Nephron (organoid): ENCODE measurements at regions not wholly inside any gene's neighbourhood (a gene's known extent, or its start where the extent isn't known, plus 50 kb on each side); places are given as distances from the start of the nearest gene placed in this dataset.
"Not testable (repeated sequence)": the region's sequence is repeated elsewhere in the genome, so short reads cannot be mapped to it uniquely, and the experiment has no call there.

Experiments used
- H3K27ac Mint-ChIP-seq, 3 experiments: 2 replicates each; pipeline ENCODE4 v1.8.0; 2020; ENCODE audit warnings: mixed read lengths in 3 of 3, mild to moderate bottlenecking in 2 of 3, moderate library complexity in 1 of 3
- H3K27me3 Mint-ChIP-seq: 2 replicates; pipeline ENCODE4 v1.8.0; 2021; ENCODE audit warnings: low read depth, mild to moderate bottlenecking, moderate library complexity, mixed read lengths
- H3K36me3 Mint-ChIP-seq: 2 replicates; pipeline ENCODE4 v1.8.0; 2020; ENCODE audit warnings: low read depth, mixed read lengths
- H3K4me1 Mint-ChIP-seq: 2 replicates; pipeline ENCODE4 v1.8.0; 2020; ENCODE audit warnings: mixed read lengths
- H3K4me3 Mint-ChIP-seq, 3 experiments: 2 replicates each; pipeline ENCODE4 v1.8.0; 2020; ENCODE audit warnings: mild to moderate bottlenecking in 3 of 3, mixed read lengths in 3 of 3, moderate library complexity in 2 of 3
- H3K9me3 Mint-ChIP-seq: 2 replicates; pipeline ENCODE4 v1.8.0; 2020; ENCODE audit warnings: mixed read lengths
- CTCF ChIP-seq, 3 experiments: fragments of 200-600 bp; sonication (generic); IDR thresholded peaks; one replicate each; pipeline ENCODE4 v1.5.0; 2021; ENCODE audit warnings: antibody characterized with exemption in 3 of 3; ENCODE audit not compliant: unreplicated experiment in 3 of 3

DNA sequence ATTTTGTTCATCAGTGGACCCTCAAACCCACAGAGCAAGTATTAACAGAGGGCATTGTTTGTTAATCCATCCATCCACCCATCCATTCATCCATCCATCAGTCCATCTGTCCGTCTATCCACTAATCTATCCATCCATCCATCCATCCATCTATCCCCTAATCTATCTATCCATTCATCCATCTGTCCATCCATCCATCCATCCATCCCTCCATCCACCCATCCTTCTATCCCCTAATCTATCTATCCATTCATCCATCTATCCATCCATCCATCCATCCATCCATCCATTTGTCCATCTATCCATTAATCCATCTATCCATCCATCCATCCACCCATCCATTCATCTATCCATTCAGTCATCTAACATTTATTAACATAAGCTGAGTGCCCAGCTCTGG lies 307.3 kb downstream of the MIAT start:
- H3K9me3 Mint-ChIP-seq = peaks cover 11% of the 10 kb centered on the region
- no peaks in the 10 kb centered on the region for H3K36me3 Mint-ChIP-seq
- H3K27me3 Mint-ChIP-seq = peaks cover 46% of the 10 kb centered on the region
- no peaks in the 10 kb centered on the region for H3K4me1 Mint-ChIP-seq
- no peak overlapping the region for H3K4me3 Mint-ChIP-seq
- no peak overlapping the region for H3K27ac Mint-ChIP-seq
- TF ChIP-seq CTCF (IDR thresholded peaks at IDR 0.05; ENCODE audit: unreplicated experiment in 3 of 3) = no peak

DNA sequence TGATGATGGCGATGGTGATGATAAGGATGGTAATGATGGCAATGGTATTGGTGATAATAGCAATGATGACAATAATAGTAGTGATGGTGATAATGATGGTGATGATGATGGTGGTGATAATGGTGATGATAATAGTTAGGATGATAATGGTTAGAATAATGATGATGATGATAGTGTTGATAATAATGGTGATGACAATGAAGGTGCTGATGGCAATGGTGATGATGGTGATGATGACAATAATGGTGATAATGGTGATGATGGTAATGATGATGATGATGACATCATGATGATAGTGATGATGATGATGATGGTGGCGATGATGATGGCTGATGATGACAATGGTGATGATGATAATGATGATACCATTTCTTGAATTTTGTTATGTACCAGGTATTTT lies 309.9 kb downstream of the MIAT start:
- Mint-ChIP-seq H3K4me1 (no peaks in the 10 kb centered on the region), H3K27ac (no peak overlapping the region), H3K27me3 (peaks cover 36% of the 10 kb centered on the region), H3K36me3 (no peaks in the 10 kb centered on the region), H3K4me3 (no peak overlapping the region), H3K9me3 (peaks cover 11% of the 10 kb centered on the region)
- TF ChIP-seq CTCF (IDR thresholded peaks at IDR 0.05; ENCODE audit: unreplicated experiment in 3 of 3) = no peak

DNA sequence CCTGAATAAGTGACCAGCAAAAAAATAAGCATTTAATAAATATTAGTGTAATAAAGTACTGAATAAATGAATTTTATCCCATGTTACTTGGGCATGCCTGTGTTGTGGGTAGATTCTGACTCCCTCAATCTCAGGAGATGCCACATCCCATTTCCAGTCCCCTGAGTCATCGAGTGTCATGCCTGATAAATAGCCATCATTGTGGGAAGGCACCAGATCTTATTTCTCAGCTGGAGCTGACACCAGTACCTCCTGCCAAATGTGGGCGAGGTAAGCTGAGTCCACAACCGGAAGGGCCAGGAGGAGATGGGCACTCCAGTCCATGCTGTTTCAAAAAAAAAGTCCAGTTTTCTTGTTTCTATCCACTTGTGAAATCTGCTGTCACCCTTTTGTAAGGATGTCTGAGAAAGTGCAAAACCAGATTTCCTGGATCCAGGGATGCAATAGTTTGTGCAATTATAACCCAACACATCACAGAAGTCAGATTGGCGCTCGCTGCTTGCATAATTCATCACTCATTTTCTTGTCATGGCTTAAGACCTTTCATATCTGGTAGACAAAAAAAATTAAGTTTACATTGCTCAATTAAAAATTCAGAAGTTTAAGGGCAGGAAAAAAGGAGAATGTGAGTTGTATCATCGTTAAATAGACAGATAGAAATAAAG lies 311.6 kb downstream of the MIAT start:
- H3K36me3 Mint-ChIP-seq = no peaks in the 10 kb centered on the region
- H3K27me3 Mint-ChIP-seq = peaks cover 38% of the 10 kb centered on the region
- H3K4me3 Mint-ChIP-seq = no peak overlapping the region
- H3K27ac Mint-ChIP-seq = no peak overlapping the region
- H3K4me1 Mint-ChIP-seq = no peaks in the 10 kb centered on the region
- no peak for TF ChIP-seq CTCF (IDR thresholded peaks at IDR 0.05; ENCODE audit: unreplicated experiment in 3 of 3)
- peaks cover 11% of the 10 kb centered on the region for H3K9me3 Mint-ChIP-seq

GRCh38 chr22:26970809-26971394 lies 313.5 kb downstream of the MIAT start:
- no peaks in the 10 kb centered on the region for H3K36me3 Mint-ChIP-seq
- no peak for TF ChIP-seq CTCF (IDR thresholded peaks at IDR 0.05; ENCODE audit: unreplicated experiment in 3 of 3)
- H3K9me3 Mint-ChIP-seq = no peaks in the 10 kb centered on the region

DNA sequence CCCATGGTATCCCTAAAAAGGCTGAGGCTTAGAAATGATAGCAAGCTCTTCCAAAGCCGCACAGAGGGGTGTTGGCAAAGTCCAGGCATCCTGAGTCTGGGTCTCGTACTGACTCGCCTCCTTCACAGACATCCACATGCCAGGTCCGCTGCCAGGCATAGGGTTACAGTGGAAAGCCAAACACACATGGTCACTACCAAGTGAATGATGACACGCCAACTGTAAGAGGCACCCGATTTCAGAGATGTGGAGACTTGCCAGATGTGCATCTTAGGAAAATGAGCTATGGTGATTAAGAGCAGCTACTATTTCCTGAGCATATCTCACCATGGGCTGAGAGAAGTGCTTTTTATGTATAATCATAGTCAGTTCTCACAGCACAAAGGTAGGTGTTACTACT lies 314.9 kb downstream of the MIAT start:
- Mint-ChIP-seq H3K9me3 (no peaks in the 10 kb centered on the region), H3K4me1 (no peaks in the 10 kb centered on the region), H3K27me3 (peaks cover 28% of the 10 kb centered on the region), H3K27ac (no peak overlapping the region), H3K4me3 (no peak overlapping the region), H3K36me3 (no peaks in the 10 kb centered on the region)
- TF ChIP-seq CTCF (IDR thresholded peaks at IDR 0.05; ENCODE audit: unreplicated experiment in 3 of 3) = no peak

More at GRCh38 chr22:26970809-26971394, 313.5 kb downstream of the MIAT start:
- H3K4me3 Mint-ChIP-seq = no peak overlapping the region
- no peak overlapping the region for H3K27ac Mint-ChIP-seq
- H3K27me3 Mint-ChIP-seq = peaks cover 30% of the 10 kb centered on the region
- no peaks in the 10 kb centered on the region for H3K4me1 Mint-ChIP-seq

DNA sequence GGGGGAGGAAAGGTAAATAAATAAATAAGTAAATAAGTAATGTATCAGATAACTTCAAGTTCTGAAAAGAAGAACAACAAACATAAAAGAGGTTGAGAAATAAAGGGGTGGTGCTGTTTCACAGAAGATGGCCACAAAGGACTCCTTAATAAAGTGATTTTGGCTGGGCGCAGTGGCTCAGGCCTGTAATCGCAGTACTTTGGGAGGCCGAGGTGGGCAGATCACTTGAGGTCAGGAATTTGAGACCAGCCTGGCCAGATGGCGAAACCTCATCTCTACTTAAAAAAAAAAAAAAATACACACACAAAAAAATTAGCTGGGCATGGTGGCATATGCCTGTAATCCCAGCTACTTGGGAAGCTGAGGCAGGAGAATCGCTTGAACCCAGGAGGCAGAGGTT lies 315.5 kb downstream of the MIAT start:
- peaks cover 28% of the 10 kb centered on the region for H3K27me3 Mint-ChIP-seq
- not testable (repeated sequence) for H3K4me1 Mint-ChIP-seq, H3K4me3 Mint-ChIP-seq, H3K36me3 Mint-ChIP-seq, H3K9me3 Mint-ChIP-seq, H3K27ac Mint-ChIP-seq
